Stomach smooth muscle (tissue), 2 donors: ENCODE measurements at regions not wholly inside any gene's neighbourhood (a gene's known extent, or its start where the extent isn't known, plus 50 kb on each side); places are given as distances from the start of the nearest gene placed in this dataset.

Experiments used
- H3K27ac ChIP-seq: one replicate; pipeline ENCODE4 v1.7.0; 2013; ENCODE audit warnings: mild to moderate bottlenecking, low read length, inconsistent platforms
- H3K27me3 ChIP-seq, 2 donors: one replicate each; pipeline ENCODE4 v1.7.0; 2013; ENCODE audit warnings: low read length in 2 of 2; ENCODE audit not compliant: insufficient read depth in 2 of 2, control insufficient read depth in 1 of 2
- H3K36me3 ChIP-seq, 2 donors: one replicate each; pipeline ENCODE4 v1.7.0; 2013; ENCODE audit warnings: low read length in 2 of 2; ENCODE audit not compliant: control insufficient read depth in 2 of 2, insufficient read depth in 2 of 2
- H3K4me1 ChIP-seq: one replicate; pipeline ENCODE4 v1.7.0; 2013; ENCODE audit warnings: low read length; ENCODE audit not compliant: control insufficient read depth, insufficient read depth
- H3K4me3 ChIP-seq, 2 donors: one replicate each; pipeline ENCODE4 v1.7.0; 2013; ENCODE audit warnings: low read length in 2 of 2
- H3K9ac ChIP-seq, 2 donors: one replicate each; pipeline ENCODE4 v1.7.0; 2013; ENCODE audit warnings: low read length in 2 of 2, mild to moderate bottlenecking in 1 of 2
- H3K9me3 ChIP-seq, 2 donors: one replicate each; pipeline ENCODE4 v1.7.0; 2013; ENCODE audit warnings: low read length in 2 of 2; ENCODE audit not compliant: control insufficient read depth in 2 of 2
- donor health status: healthy.
- donor health status: Pancreatic carcinoma.

- Histone ChIP-seq H3K4me1 (no peaks in the 10 kb centered on the region), H3K9ac (no peak overlapping the region), H3K36me3 (no peaks in the 10 kb centered on the region), H3K27ac (no peak overlapping the region), H3K9me3 (no peaks in the 10 kb centered on the region), H3K4me3 (no peak overlapping the region), H3K27me3 (no peaks in the 10 kb centered on the region)
These were observed 157.8 kb upstream of the TNP1 start for GRCh38 chr2:217017456-217018252.

- H3K9ac ChIP-seq: no peak overlapping the region
- H3K4me3 ChIP-seq: no peak overlapping the region
- no peaks in the 10 kb centered on the region for H3K27me3 ChIP-seq
- no peaks in the 10 kb centered on the region for H3K36me3 ChIP-seq
- H3K4me1 ChIP-seq: no peaks in the 10 kb centered on the region
- no peaks in the 10 kb centered on the region for H3K9me3 ChIP-seq
- no peak overlapping the region for H3K27ac ChIP-seq
These were observed 157.0 kb upstream of the TNP1 start for GRCh38 chr2:217016796-217017419.

- no peak overlapping the region for H3K27ac ChIP-seq
- H3K4me1 ChIP-seq: no peaks in the 10 kb centered on the region
- no peaks in the 10 kb centered on the region for H3K9me3 ChIP-seq
- no peaks in the 10 kb centered on the region for H3K36me3 ChIP-seq
- no peaks in the 10 kb centered on the region for H3K27me3 ChIP-seq
- no peak overlapping the region for H3K9ac ChIP-seq
- no peak overlapping the region for H3K4me3 ChIP-seq
These were observed 154.7 kb upstream of the TNP1 start for GRCh38 chr2:217014328-217015105.

- no peak overlapping the region for H3K4me3 ChIP-seq
These were observed 154.1 kb upstream of the TNP1 start for GRCh38 chr2:217013926-217014325.

GRCh38 chr2:217011576-217011975 is 151.7 kb upstream of the TNP1 start:
- H3K27ac ChIP-seq: no peak overlapping the region
- H3K4me1 ChIP-seq: no peaks in the 10 kb centered on the region
- no peak overlapping the region for H3K9ac ChIP-seq
- no peaks in the 10 kb centered on the region for H3K27me3 ChIP-seq
- H3K36me3 ChIP-seq: no peaks in the 10 kb centered on the region
- H3K4me3 ChIP-seq: no peak overlapping the region
- no peaks in the 10 kb centered on the region for H3K9me3 ChIP-seq

More at GRCh38 chr2:217013926-217014325, 154.1 kb upstream of the TNP1 start:
- no peaks in the 10 kb centered on the region for H3K4me1 ChIP-seq
- no peak overlapping the region for H3K27ac ChIP-seq
- no peaks in the 10 kb centered on the region for H3K27me3 ChIP-seq
- H3K9me3 ChIP-seq: no peaks in the 10 kb centered on the region
- no peak overlapping the region for H3K9ac ChIP-seq
- no peaks in the 10 kb centered on the region for H3K36me3 ChIP-seq

- no peaks in the 10 kb centered on the region for H3K9me3 ChIP-seq
- H3K4me3 ChIP-seq: no peak overlapping the region
These were observed 150.3 kb upstream of the TNP1 start for GRCh38 chr2:217010173-217010572.

GRCh38 chr2:217008794-217009193 is 148.9 kb upstream of the TNP1 start:
- H3K4me1 ChIP-seq: no peaks in the 10 kb centered on the region
- no peaks in the 10 kb centered on the region for H3K27me3 ChIP-seq
- H3K27ac ChIP-seq: no peak overlapping the region
- no peaks in the 10 kb centered on the region for H3K36me3 ChIP-seq
- H3K4me3 ChIP-seq: no peak overlapping the region
- H3K9ac ChIP-seq: no peak overlapping the region
- no peaks in the 10 kb centered on the region for H3K9me3 ChIP-seq

More at GRCh38 chr2:217010173-217010572, 150.3 kb upstream of the TNP1 start:
- no peak overlapping the region for H3K9ac ChIP-seq
- H3K27me3 ChIP-seq: no peaks in the 10 kb centered on the region
- no peaks in the 10 kb centered on the region for H3K36me3 ChIP-seq
- H3K4me1 ChIP-seq: no peaks in the 10 kb centered on the region
- H3K27ac ChIP-seq: no peak overlapping the region

- Histone ChIP-seq H3K9ac (no peak overlapping the region), H3K9me3 (no peaks in the 10 kb centered on the region), H3K4me3 (no peak overlapping the region), H3K27me3 (no peaks in the 10 kb centered on the region), H3K36me3 (no peaks in the 10 kb centered on the region), H3K4me1 (no peaks in the 10 kb centered on the region), H3K27ac (no peak overlapping the region)
These were observed 146.4 kb upstream of the TNP1 start for GRCh38 chr2:217006217-217006616.

GRCh38 chr2:217004656-217005055 is 144.8 kb upstream of the TNP1 start:
- no peaks in the 10 kb centered on the region for H3K36me3 ChIP-seq
- no peaks in the 10 kb centered on the region for H3K4me1 ChIP-seq
- H3K9me3 ChIP-seq: no peaks in the 10 kb centered on the region
- H3K27ac ChIP-seq: no peak overlapping the region
- no peak overlapping the region for H3K9ac ChIP-seq
- no peaks in the 10 kb centered on the region for H3K27me3 ChIP-seq
- no peak overlapping the region for H3K4me3 ChIP-seq

- Histone ChIP-seq H3K27ac (no peak overlapping the region), H3K36me3 (no peaks in the 10 kb centered on the region), H3K27me3 (no peaks in the 10 kb centered on the region), H3K4me1 (peaks cover under 1% of the 10 kb centered on the region), H3K9ac (no peak overlapping the region), H3K9me3 (no peaks in the 10 kb centered on the region), H3K4me3 (no peak overlapping the region)
These were observed 141.9 kb upstream of the TNP1 start for GRCh38 chr2:217001740-217002139.
